Bronchial epithelial cell (primary cell): ENCODE measurements at regions not wholly inside any gene's neighbourhood (a gene's known extent, or its start where the extent isn't known, plus 50 kb on each side); places are given as distances from the start of the nearest gene placed in this dataset.

Experiments used
- DNase-seq: peaks from one replicate; pipeline ENCODE4 v3.0.0-alpha.2; 2010; ENCODE audit warnings: low read depth
- FAIRE-seq: peaks from 2 replicates; lab custom pipeline; 2011; peaks lifted over from hg19 to GRCh38; lab: Jason Lieb, UNC
- H3K27me3 ChIP-seq: 2 replicates; pipeline ENCODE4 v1.5.1; 2011; ENCODE audit warnings: low read length; ENCODE audit not compliant: control insufficient read depth, insufficient read depth
- H3K36me3 ChIP-seq: 2 replicates; pipeline ENCODE4 v1.5.1; 2011; ENCODE audit warnings: low read length; ENCODE audit not compliant: control insufficient read depth, insufficient read depth
- H3K4me3 ChIP-seq: 2 replicates; pipeline ENCODE4 v1.5.1; 2011; ENCODE audit warnings: mild to moderate bottlenecking, low read depth, low read length, control low read depth
- TF ChIP-seq, protein P1 (sequence below): IDR thresholded peaks from 2 replicates; pipeline ENCODE4 v1.5.1; 2011; ENCODE audit warnings: mild to moderate bottlenecking, moderate library complexity, low read length, control low read depth, inconsistent platforms; ENCODE audit not compliant: insufficient read depth, severe bottlenecking

DNA sequence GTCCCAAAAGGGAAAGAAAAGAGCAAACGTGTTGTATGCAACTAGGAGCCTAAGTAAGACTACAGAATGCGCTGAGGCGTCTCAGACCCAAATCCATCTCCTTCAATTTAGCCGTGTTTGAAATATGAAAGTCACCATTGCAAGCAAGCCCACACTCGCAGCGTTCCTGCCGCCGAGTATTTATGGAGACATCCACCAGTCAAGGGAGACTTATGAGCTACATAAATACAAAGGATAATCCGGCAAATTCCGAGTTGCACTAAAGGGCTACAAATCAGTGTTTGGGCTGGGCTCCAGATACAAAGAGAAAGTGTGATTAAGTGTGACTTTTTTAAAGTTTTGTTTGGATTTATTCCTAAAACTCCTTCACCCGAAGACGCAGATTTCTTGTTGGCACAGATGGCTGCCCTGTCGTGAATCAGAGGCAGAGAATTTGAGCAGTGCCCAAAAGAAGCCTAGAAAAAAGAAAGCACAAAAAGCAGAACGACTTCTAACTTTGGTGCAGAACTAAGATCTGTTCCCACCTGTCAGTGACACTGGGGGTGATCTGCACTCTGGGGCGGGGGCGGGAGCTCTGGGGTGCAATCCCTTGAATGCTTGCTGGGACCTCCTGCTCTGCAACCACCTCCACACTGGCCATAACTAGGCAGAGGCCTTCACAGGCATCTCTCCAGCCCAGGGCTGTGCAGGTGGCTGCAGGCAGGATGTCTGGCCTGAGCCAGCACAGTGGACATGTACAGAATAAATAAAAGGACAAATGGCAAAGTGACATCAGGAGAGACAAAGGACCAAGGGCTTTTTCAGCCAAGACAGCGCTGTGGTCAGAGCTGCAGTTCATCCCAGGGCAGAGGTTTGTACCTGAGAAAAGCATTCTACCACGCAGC is 489.7 kb downstream of the NPHP4 start:
- TF ChIP-seq, protein P1, sequence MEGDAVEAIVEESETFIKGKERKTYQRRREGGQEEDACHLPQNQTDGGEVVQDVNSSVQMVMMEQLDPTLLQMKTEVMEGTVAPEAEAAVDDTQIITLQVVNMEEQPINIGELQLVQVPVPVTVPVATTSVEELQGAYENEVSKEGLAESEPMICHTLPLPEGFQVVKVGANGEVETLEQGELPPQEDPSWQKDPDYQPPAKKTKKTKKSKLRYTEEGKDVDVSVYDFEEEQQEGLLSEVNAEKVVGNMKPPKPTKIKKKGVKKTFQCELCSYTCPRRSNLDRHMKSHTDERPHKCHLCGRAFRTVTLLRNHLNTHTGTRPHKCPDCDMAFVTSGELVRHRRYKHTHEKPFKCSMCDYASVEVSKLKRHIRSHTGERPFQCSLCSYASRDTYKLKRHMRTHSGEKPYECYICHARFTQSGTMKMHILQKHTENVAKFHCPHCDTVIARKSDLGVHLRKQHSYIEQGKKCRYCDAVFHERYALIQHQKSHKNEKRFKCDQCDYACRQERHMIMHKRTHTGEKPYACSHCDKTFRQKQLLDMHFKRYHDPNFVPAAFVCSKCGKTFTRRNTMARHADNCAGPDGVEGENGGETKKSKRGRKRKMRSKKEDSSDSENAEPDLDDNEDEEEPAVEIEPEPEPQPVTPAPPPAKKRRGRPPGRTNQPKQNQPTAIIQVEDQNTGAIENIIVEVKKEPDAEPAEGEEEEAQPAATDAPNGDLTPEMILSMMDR: no peak
- DNase-seq: peak; percentile 30
- Histone ChIP-seq H3K36me3 (no peaks in the 10 kb centered on the region), H3K4me3 (no peak overlapping the region), H3K27me3 (no peaks in the 10 kb centered on the region)
- peak; percentile 28 for FAIRE-seq

DNA sequence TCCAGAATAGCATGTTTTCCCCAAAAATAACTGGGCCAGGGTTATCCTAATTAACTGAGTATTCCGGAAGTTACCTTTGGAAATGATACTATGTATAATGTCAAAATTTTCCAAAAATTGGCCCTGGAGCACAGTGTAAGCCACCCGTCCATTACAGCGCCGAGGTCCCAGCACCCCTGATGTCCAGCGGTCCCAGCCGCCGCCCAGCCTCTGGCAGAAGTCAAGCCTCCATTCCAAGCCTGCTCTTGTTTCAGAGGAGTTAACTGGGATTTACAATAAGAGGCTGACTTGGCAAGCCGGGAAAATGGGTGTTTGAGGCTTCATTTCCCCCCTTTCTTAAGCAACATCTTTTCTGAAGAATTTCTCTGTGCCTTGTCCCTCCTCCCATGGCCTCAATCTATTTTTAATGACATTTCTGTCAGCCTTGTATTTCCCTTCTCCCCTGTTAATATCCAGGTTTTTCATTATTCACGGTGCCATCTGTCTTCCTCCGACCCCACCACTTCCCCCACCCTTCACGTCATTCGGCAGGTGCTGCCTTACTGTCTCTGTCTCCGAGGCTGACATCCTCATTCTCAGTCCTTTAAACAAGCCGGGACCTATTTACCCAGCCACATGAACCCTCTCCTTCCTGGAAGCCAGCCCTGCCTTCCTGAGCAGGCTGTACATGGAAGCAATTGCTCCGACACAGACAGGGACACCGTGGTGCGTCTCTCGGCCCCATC is 490.9 kb downstream of the NPHP4 start:
- Histone ChIP-seq H3K36me3 (no peaks in the 10 kb centered on the region), H3K27me3 (no peaks in the 10 kb centered on the region), H3K4me3 (no peak overlapping the region)
- FAIRE-seq (no peak), DNase-seq (no peak)
- TF ChIP-seq, protein P1: no peak

DNA sequence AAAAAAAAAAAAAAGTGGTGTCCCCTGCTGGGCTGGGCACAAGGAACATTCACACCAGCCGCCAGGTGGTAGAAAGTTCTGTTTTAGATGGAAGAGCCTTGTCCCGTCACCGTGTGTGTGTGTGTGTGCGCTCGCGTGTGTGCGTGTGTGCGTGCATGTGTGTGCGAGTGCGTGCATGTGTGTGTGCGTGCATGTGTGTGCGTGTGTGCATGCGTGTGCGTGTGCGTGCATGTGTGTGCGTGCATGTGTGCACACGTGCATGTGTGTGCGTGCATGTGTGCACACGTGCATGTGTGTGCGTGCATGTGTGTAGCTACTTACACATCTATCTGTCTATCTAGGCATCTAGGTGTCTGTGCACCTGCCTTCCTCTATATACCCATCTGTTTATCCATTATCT is 491.7 kb downstream of the NPHP4 start:
- H3K27me3 ChIP-seq: no peaks in the 10 kb centered on the region
- DNase-seq (no peak), FAIRE-seq (no peak)
- H3K4me3 ChIP-seq: no peak overlapping the region
- TF ChIP-seq, protein P1: no peak
- no peaks in the 10 kb centered on the region for H3K36me3 ChIP-seq

DNA sequence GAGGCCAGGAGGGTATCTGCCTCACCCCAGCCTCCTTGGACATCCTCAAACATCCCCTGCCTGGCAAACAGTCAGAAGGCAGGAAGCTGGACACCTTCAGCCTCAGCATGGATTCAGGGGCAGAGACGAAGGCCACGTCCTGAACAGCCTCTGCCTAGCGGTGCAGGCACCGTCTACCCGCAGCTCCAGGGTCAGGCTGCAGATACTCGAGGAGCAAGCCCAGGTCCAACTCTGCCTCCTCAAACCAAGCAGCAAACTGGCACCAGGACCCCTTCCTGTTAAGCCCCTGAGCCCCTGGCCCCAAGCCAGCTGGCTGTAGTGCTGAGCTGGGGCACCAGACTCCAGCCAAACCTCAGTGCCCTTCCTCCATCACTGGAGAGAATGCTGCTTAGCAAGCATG is 494.7 kb downstream of the NPHP4 start:
- Histone ChIP-seq H3K27me3 (no peaks in the 10 kb centered on the region), H3K4me3 (no peak overlapping the region), H3K36me3 (no peaks in the 10 kb centered on the region)
- DNase-seq (no peak), FAIRE-seq (no peak)
- TF ChIP-seq, protein P1: no peak

DNA sequence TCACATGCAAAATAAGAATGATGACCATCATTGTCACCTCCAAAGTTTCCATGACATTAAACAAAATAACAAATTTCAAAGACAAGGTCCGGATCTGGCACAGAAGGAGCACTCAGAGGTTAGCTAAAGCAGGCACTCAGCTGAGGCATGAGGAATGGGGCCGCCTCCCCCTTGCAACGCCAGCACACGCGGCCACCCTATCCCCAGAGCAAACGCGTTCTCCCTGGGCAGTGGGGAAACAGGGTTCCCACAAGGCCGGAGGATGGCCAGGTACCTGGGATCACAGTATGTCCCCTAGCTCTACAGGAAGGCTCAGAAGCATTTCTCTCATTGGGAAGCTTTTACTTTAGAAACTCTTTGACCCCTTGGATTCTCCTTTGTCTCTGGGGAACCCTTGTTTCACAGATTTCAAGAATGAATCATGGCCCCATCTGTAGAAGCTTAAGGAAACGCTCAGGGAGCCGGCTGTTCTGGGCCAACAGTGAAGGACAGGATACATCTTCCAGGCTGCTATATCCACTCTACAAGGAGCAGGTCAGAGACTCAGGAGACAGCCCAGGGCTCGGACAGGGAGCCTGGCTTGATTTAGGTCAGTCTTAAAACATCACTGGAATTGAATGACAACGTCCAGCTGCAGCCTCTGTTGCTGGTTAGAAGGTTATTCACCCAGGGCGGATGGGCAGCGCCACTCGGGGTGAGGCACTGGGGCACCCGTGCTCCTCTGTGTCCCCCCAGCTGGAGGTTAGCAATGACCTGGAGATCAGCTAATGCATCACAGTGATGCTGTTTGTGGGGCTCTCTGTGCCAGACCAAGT is 496.4 kb downstream of the NPHP4 start:
- H3K4me3 ChIP-seq: no peak overlapping the region
- TF ChIP-seq, protein P1: no peak
- H3K27me3 ChIP-seq: no peaks in the 10 kb centered on the region
- no peaks in the 10 kb centered on the region for H3K36me3 ChIP-seq
- FAIRE-seq: no peak
- DNase-seq: no peak
